Endothelial cell of umbilical vein (primary cell): ENCODE measurements at regions not wholly inside any gene's neighbourhood (a gene's known extent, or its start where the extent isn't known, plus 50 kb on each side); places are given as distances from the start of the nearest gene placed in this dataset.

Source experiments
- BruUV-seq: library from RNA; stranded (reverse); fragments of 400-500 nt; replicated peaks from 2 replicates; lab custom pipeline; 2021; lab: Mats Ljungman, UMichigan
- CTCF ChIA-PET: fragments of 300-600, 350-600 bp; sonication (Branson Sonifier 250); formaldehyde crosslinking; loops from one replicate; lab custom pipeline; 2021; ENCODE audit warnings: antibody characterized with exemption, inconsistent platforms; lab: Charles Lee
- POLR2A ChIA-PET: fragments of 300-600, 350-600 bp; sonication (Branson Sonifier 250); formaldehyde crosslinking; loops from one replicate; lab custom pipeline; 2021; ENCODE audit warnings: antibody characterized with exemption, inconsistent platforms; lab: Charles Lee
- DNase-seq: peaks from one replicate; pipeline ENCODE4 v3.0.0-alpha.2; 2011; ENCODE audit warnings: low read depth, low spot score
- FAIRE-seq: peaks from 2 replicates; lab custom pipeline; 2011; peaks lifted over from hg19 to GRCh38; lab: Jason Lieb, UNC
- H2AFZ ChIP-seq: 2 replicates; pipeline ENCODE4 v1.6.0; 2012; ENCODE audit warnings: low read depth, low read length, control low read depth, inconsistent platforms
- H3K27ac ChIP-seq: 2 replicates; pipeline ENCODE4 v1.5.1; 2011; ENCODE audit warnings: low read depth, mild to moderate bottlenecking, control low read depth, low read length, moderate library complexity; ENCODE audit not compliant: insufficient read depth
- H3K27me3 ChIP-seq, 2 experiments: 2 replicates each; pipeline versions ENCODE4 v1.6.0 to v1.6.1; 2011; ENCODE audit warnings: low read length in 2 of 2, mixed read lengths in 1 of 2; ENCODE audit not compliant: control insufficient read depth in 2 of 2, insufficient read depth in 2 of 2
- H3K36me3 ChIP-seq, 2 experiments: 2 replicates in 1 of 2; 3 replicates in 1 of 2; pipeline ENCODE4 v1.5.1; 2011; ENCODE audit warnings: low read length in 2 of 2, mild to moderate bottlenecking in 1 of 2, moderate library complexity in 1 of 2; ENCODE audit not compliant: control insufficient read depth in 2 of 2, insufficient read depth in 2 of 2; ENCODE audit errors: extremely low read depth in 1 of 2
- H3K4me1 ChIP-seq: 3 replicates; pipeline ENCODE4 v1.5.1; 2011; ENCODE audit warnings: mild to moderate bottlenecking, low read length; ENCODE audit not compliant: control insufficient read depth, insufficient read depth; ENCODE audit errors: extremely low read depth
- H3K4me2 ChIP-seq: 2 replicates; pipeline ENCODE4 v1.6.1; 2011; ENCODE audit warnings: low read length, control low read depth, mixed read lengths; ENCODE audit not compliant: insufficient read depth
- H3K4me3 ChIP-seq, 3 experiments: fragments of 200-600 bp in 1 of 3; sonication (generic), shearing (Covaris generic) in 1 of 3; replicated peaks in 1 of 3; 2 replicates each; pipeline ENCODE4 v1.5.1; 2011 to 2016; ENCODE audit warnings: control low read depth in 3 of 3, low read length in 3 of 3, mild to moderate bottlenecking in 2 of 3, inconsistent platforms in 1 of 3, low read depth in 1 of 3, moderate library complexity in 1 of 3; ENCODE audit not compliant: insufficient read depth in 1 of 3
- H3K79me2 ChIP-seq: 2 replicates; pipeline ENCODE4 v1.6.0; 2012; ENCODE audit warnings: low read length, inconsistent platforms; ENCODE audit not compliant: control insufficient read depth, insufficient read depth
- H3K9ac ChIP-seq: replicated peaks from 2 replicates; pipeline ENCODE3; 2011; ENCODE audit warnings: low read length, control low read depth; ENCODE audit not compliant: insufficient read depth; ENCODE audit errors: extremely low read depth
- H3K9me1 ChIP-seq: replicated peaks from 3 replicates; pipeline ENCODE4 v1.6.0; 2011; ENCODE audit warnings: mild to moderate bottlenecking, low read length; ENCODE audit not compliant: control insufficient read depth, insufficient read depth; ENCODE audit errors: extremely low read depth
- H3K9me3 ChIP-seq: replicated peaks from 2 replicates; pipeline ENCODE4 v1.5.1; 2012; ENCODE audit warnings: low read length, inconsistent platforms; ENCODE audit not compliant: control insufficient read depth, insufficient read depth
- H4K20me1 ChIP-seq: replicated peaks from 2 replicates; pipeline ENCODE3; 2011; ENCODE audit warnings: mild to moderate bottlenecking, low read length; ENCODE audit not compliant: control insufficient read depth, insufficient read depth; ENCODE audit errors: extremely low read depth
- CTCF ChIP-seq, 2 donors: IDR thresholded peaks; 1 replicate in 1 of 2; 2 replicates in 1 of 2; pipeline ENCODE4 v1.5.1; 2011; ENCODE audit warnings: low read length in 2 of 2, mild to moderate bottlenecking in 2 of 2, moderate library complexity in 2 of 2, control low read depth in 1 of 2, inconsistent platforms in 1 of 2, low read depth in 1 of 2; ENCODE audit not compliant: insufficient read depth in 1 of 2; ENCODE audit errors: extremely low read depth in 1 of 2
- EZH2 ChIP-seq: IDR thresholded peaks from 2 replicates; pipeline ENCODE4 v1.6.1; 2012; ENCODE audit warnings: borderline replicate concordance, low read depth, mild to moderate bottlenecking, moderate library complexity, low read length, inconsistent platforms; ENCODE audit not compliant: severe bottlenecking
- FOS ChIP-seq: IDR thresholded peaks from 2 replicates; pipeline ENCODE4 v1.6.1; 2011; ENCODE audit warnings: mild to moderate bottlenecking, low read length, moderate library complexity, borderline replicate concordance; ENCODE audit not compliant: insufficient read depth
- GATA2 ChIP-seq: IDR thresholded peaks from 2 replicates; pipeline ENCODE4 v1.7.0; 2011; ENCODE audit warnings: low read depth, mild to moderate bottlenecking, moderate library complexity, mixed read lengths, low read length; ENCODE audit not compliant: insufficient read length, insufficient read depth
- JUN ChIP-seq: IDR thresholded peaks from 2 replicates; pipeline ENCODE4 v1.6.1; 2011; ENCODE audit warnings: borderline replicate concordance, low read depth; ENCODE audit not compliant: insufficient read length, insufficient read depth
- MYC ChIP-seq: IDR thresholded peaks from one replicate; pipeline ENCODE4 v1.6.1; 2011; ENCODE audit warnings: mild to moderate bottlenecking, low read depth, low read length
- POLR2A ChIP-seq: IDR thresholded peaks from 2 replicates; pipeline ENCODE4 v1.6.1; 2012; ENCODE audit warnings: low read depth, mild to moderate bottlenecking, control low read depth, low read length
- POLR2AphosphoS5 ChIP-seq: IDR thresholded peaks from 2 replicates; pipeline ENCODE4 v1.6.1; 2012; ENCODE audit warnings: low read depth, mild to moderate bottlenecking, control low read depth, low read length, moderate library complexity; ENCODE audit not compliant: insufficient read depth
- dilution Hi-C: fragments of 300-500 bp; cut with MboI; formaldehyde crosslinking; loops from one replicate; pipeline ENCODE4 v1.15.0; 2019; ENCODE audit warnings: low sequenced_read_pairs; ENCODE audit not compliant: extremely low pct_ligation_motif_present
- intact Hi-C: fragments of 100-400 bp; cut with micrococcal nuclease; formaldehyde crosslinking; loops from one replicate; pipeline ENCODE4 v1.10.0; 2022
- TF ChIP-seq, protein P1 (sequence below): IDR thresholded peaks from 2 replicates; pipeline ENCODE4 v1.6.1; 2011; ENCODE audit not compliant: insufficient read depth, insufficient read length

DNA sequence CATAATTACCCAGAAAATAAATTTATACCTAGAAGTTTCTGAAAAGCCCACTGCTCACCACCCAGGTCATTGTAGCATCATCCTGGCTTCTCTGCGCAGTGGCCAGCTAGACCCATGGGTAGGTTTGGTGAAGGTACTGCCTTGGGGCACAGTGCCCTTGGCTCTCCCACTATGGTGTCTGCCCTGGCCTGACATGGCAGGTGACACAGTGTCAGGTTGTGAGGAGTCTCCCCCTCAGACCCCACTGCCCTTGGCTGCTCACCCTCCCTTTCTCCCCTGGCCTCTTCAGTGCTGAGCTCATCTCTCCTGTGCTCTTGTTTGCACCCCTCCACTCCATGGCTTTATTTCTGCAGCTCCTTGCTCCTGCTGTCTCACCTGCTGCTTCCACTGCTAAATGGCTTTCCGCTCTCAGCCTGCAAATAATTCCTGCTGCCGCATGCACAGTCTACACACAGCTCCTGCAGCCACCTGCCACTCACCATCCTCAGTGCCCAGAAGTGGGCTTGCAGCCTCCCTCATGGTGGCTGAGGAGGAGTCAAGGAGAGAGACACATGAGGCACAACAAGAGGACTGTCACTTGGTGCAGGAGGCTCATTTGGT, 313.4 kb upstream of the MOCS1 start:
- no peaks in the 10 kb centered on the region for H3K36me3 ChIP-seq
- dilution Hi-C loops, result no loop called here
- POLR2A ChIA-PET, result no interaction called here
- peaks cover 1% of the 10 kb centered on the region for H3K9me3 ChIP-seq
- no peak overlapping the region for H3K4me2 ChIP-seq
- H3K27ac ChIP-seq, result no peak overlapping the region
- no peaks in the 10 kb centered on the region for H3K9me1 ChIP-seq
- intact Hi-C loops, result no loop called here
- no peak overlapping the region for H3K4me3 ChIP-seq
- BruUV-seq, result no TSS peak
- no peak for TF ChIP-seq CTCF (IDR thresholded peaks at IDR 0.05; ENCODE audit: extremely low read depth in 1 of 2, insufficient read depth in 1 of 2, low read depth in 1 of 2, low read length in 2 of 2)
- TF ChIP-seq POLR2AphosphoS5, result no peak
- TF ChIP-seq POLR2A, result no peak
- TF ChIP-seq FOS, result no peak
- TF ChIP-seq, protein P1, sequence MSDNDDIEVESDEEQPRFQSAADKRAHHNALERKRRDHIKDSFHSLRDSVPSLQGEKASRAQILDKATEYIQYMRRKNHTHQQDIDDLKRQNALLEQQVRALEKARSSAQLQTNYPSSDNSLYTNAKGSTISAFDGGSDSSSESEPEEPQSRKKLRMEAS, result no peak
- no peak for TF ChIP-seq MYC
- no peak for TF ChIP-seq EZH2
- no peak for TF ChIP-seq GATA2
- no peak for TF ChIP-seq JUN
- H3K27me3 ChIP-seq, result no peaks in the 10 kb centered on the region
- no peaks in the 10 kb centered on the region for H3K79me2 ChIP-seq
- no peak overlapping the region for H3K9ac ChIP-seq
- CTCF ChIA-PET, result no interaction called here
- H2AFZ ChIP-seq, result no peak overlapping the region
- H3K4me1 ChIP-seq, result no peaks in the 10 kb centered on the region
- H4K20me1 ChIP-seq, result no peaks in the 10 kb centered on the region
- DNase-seq (no peak), FAIRE-seq (no peak)
